C4-2B (cell line): ENCODE measurements at regions not wholly inside any gene's neighbourhood (a gene's known extent, or its start where the extent isn't known, plus 50 kb on each side); places are given as distances from the start of the nearest gene placed in this dataset.

Source experiments
- CTCF ChIP-seq: fragments of 450-650 bp; conservative IDR thresholded peaks from 2 replicates; pipeline ENCODE4 v1.5.1; 2017; ENCODE audit warnings: mild to moderate bottlenecking
- ZFX ChIP-seq: fragments of 450-650 bp; IDR thresholded peaks from 2 replicates; pipeline ENCODE4 v1.6.1; 2017

GRCh38 chr4:189809839-189810238, 130.8 kb upstream of the FRG1 start:
- TF ChIP-seq CTCF (no peak), ZFX (no peak)
